Mesenchymal stem cell (in vitro differentiated cells and primary cell): ENCODE measurements at regions not wholly inside any gene's neighbourhood (a gene's known extent, or its start where the extent isn't known, plus 50 kb on each side); places are given as distances from the start of the nearest gene placed in this dataset.
A peak's percentile ranks its signal among the peaks of the same experiment; 100 is the strongest.

Source experiments
- DNase-seq: peaks from one replicate; pipeline ENCODE4 v3.0.0-alpha.2; 2013
- H2AFZ ChIP-seq: one replicate; pipeline ENCODE4 v1.6.1; 2013; ENCODE audit warnings: low read depth, mild to moderate bottlenecking, control low read depth, inconsistent platforms, low read length, moderate library complexity
- H2AK5ac ChIP-seq: 2 replicates; pipeline ENCODE4 v1.6.1; 2013; ENCODE audit warnings: low read length, moderate library complexity, mild to moderate bottlenecking, inconsistent platforms; ENCODE audit not compliant: severe bottlenecking
- H2BK120ac ChIP-seq: one replicate; pipeline ENCODE4 v1.6.1; 2013; ENCODE audit warnings: low read depth, mild to moderate bottlenecking, inconsistent platforms, low read length, moderate library complexity
- H2BK12ac ChIP-seq, 2 experiments: one replicate each; pipeline ENCODE4 v1.6.1; 2013; ENCODE audit warnings: inconsistent platforms in 2 of 2, low read length in 2 of 2, mild to moderate bottlenecking in 2 of 2, moderate library complexity in 2 of 2, control low read depth in 1 of 2
- H2BK15ac ChIP-seq: one replicate; pipeline ENCODE4 v1.6.1; 2013; ENCODE audit warnings: mild to moderate bottlenecking, low read depth, inconsistent platforms; ENCODE audit not compliant: poor library complexity, severe bottlenecking
- H2BK5ac ChIP-seq: 2 replicates; pipeline ENCODE4 v1.6.1; 2013; ENCODE audit warnings: low read depth, mild to moderate bottlenecking, low read length, control low read depth, inconsistent platforms; ENCODE audit not compliant: poor library complexity, severe bottlenecking
- H3K14ac ChIP-seq, 2 experiments: one replicate each; pipeline ENCODE4 v1.6.1; 2013; ENCODE audit warnings: inconsistent platforms in 2 of 2, low read length in 2 of 2, control low read depth in 1 of 2, mild to moderate bottlenecking in 1 of 2, moderate library complexity in 1 of 2
- H3K18ac ChIP-seq, 2 experiments: one replicate each; pipeline ENCODE4 v1.6.1; 2013; ENCODE audit warnings: inconsistent platforms in 2 of 2, low read length in 2 of 2, control low read depth in 1 of 2, low read depth in 1 of 2, mild to moderate bottlenecking in 1 of 2
- H3K23ac ChIP-seq, 2 experiments: one replicate each; pipeline ENCODE4 v1.6.1; 2013; ENCODE audit warnings: inconsistent platforms in 2 of 2, low read length in 2 of 2, mild to moderate bottlenecking in 2 of 2, moderate library complexity in 2 of 2, control low read depth in 1 of 2
- H3K27ac ChIP-seq: 2 replicates; pipeline ENCODE4 v1.5.1; 2013; ENCODE audit warnings: mild to moderate bottlenecking, moderate library complexity, low read length, control low read depth, inconsistent platforms; ENCODE audit not compliant: poor library complexity, severe bottlenecking
- H3K27me3 ChIP-seq, 2 experiments: 2 replicates each; pipeline versions ENCODE4 v1.6.1 to v1.7.0; 2013; ENCODE audit warnings: low read length in 2 of 2, mild to moderate bottlenecking in 2 of 2, moderate library complexity in 2 of 2, control low read depth in 1 of 2, inconsistent platforms in 1 of 2; ENCODE audit not compliant: control insufficient read depth in 1 of 2, insufficient read depth in 1 of 2
- H3K36me3 ChIP-seq, 2 experiments: 2 replicates each; pipeline versions ENCODE4 v1.6.1 to v1.7.0; 2013; ENCODE audit warnings: low read length in 2 of 2, control low read depth in 1 of 2, inconsistent platforms in 1 of 2, low read depth in 1 of 2, mild to moderate bottlenecking in 1 of 2; ENCODE audit not compliant: insufficient read depth in 2 of 2, control insufficient read depth in 1 of 2
- H3K4ac ChIP-seq, 2 experiments: one replicate each; pipeline ENCODE4 v1.6.1; 2013; ENCODE audit warnings: inconsistent platforms in 2 of 2, low read length in 2 of 2, mild to moderate bottlenecking in 2 of 2, moderate library complexity in 2 of 2, control low read depth in 1 of 2, low read depth in 1 of 2
- H3K4me1 ChIP-seq: 2 replicates; pipeline ENCODE4 v1.6.1; 2013; ENCODE audit warnings: low read depth, low read length, control low read depth; ENCODE audit not compliant: control insufficient read depth, insufficient read depth
- H3K4me2 ChIP-seq: 2 replicates; pipeline ENCODE4 v1.6.1; 2013; ENCODE audit warnings: low read length, mild to moderate bottlenecking, inconsistent platforms; ENCODE audit not compliant: poor library complexity, severe bottlenecking
- H3K4me3 ChIP-seq, 2 experiments: 2 replicates each; pipeline versions ENCODE4 v1.5.1 to v1.7.0; 2013; ENCODE audit warnings: low read length in 2 of 2, mild to moderate bottlenecking in 2 of 2, control low read depth in 1 of 2, low read depth in 1 of 2; ENCODE audit not compliant: insufficient read depth in 1 of 2
- H3K79me1 ChIP-seq: replicated peaks from 2 replicates; pipeline ENCODE4 v1.6.1; 2013; ENCODE audit warnings: mild to moderate bottlenecking, control low read depth, low read length, inconsistent platforms; ENCODE audit not compliant: poor library complexity, severe bottlenecking
- H3K9ac ChIP-seq: 2 replicates; pipeline ENCODE4 v1.7.0; 2013; ENCODE audit warnings: mild to moderate bottlenecking, low read length, moderate library complexity
- H3K9me3 ChIP-seq: 2 replicates; pipeline ENCODE4 v1.7.0; 2013; ENCODE audit warnings: mild to moderate bottlenecking, low read length; ENCODE audit not compliant: control insufficient read depth
- H4K8ac ChIP-seq: one replicate; pipeline ENCODE4 v1.6.1; 2013; ENCODE audit warnings: inconsistent platforms, mild to moderate bottlenecking, low read length, moderate library complexity
- H4K91ac ChIP-seq: one replicate; pipeline ENCODE4 v1.6.1; 2013; ENCODE audit warnings: mild to moderate bottlenecking, low read length, inconsistent platforms
- WGBS: methylation state at CpG from one replicate; pipeline ENCODE4 v1.1.7; 2013; ENCODE audit warnings: mixed read lengths; 5-methylcytosine and 5-hydroxymethylcytosine counted together

DNA sequence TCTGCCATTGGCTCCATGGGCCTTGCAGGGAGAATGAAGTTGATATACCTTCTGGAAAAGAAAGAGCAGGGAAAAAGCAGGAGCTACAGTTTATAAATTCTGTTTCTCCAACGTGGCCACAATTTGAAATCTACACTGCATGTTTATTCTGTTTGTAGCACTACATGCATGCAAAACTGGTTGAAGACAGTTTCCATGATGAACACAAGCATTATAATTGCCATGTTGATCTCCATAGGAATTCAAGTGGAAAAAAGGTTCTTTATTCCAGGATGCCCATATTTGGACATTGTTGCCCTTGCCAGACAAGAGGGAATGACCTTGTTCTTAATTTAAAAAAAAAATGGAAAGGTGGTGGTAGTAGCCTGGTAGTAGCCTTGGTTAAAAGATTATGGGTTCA lies 69.2 kb upstream of the PALM2AKAP2 start:
- Histone ChIP-seq H2BK120ac (no peak overlapping the region), H2AK5ac (no peak overlapping the region), H3K4me2 (no peak overlapping the region), H3K27ac (no peak overlapping the region), H3K4me1 (no peaks in the 10 kb centered on the region), H3K79me1 (no peaks in the 10 kb centered on the region), H2BK5ac (no peak overlapping the region), H3K27me3 (peaks cover 27 to 41% of the 10 kb centered on the region in 2 experiments), H3K4me3 (no peak overlapping the region), H3K9ac (no peak overlapping the region), H2BK12ac (no peak overlapping the region), H4K8ac (no peak overlapping the region), H3K18ac (no peak overlapping the region), H2AFZ (no peak overlapping the region), H3K9me3 (no peaks in the 10 kb centered on the region), H3K4ac (no peak overlapping the region), H2BK15ac (no peak overlapping the region), H3K14ac (no peak overlapping the region), H3K23ac (no peak overlapping the region), H3K36me3 (no peaks in the 10 kb centered on the region), H4K91ac (no peak overlapping the region)
- 50% methylated on average over 1 of the region's 1 CpG for WGBS
- no peak for DNase-seq

DNA sequence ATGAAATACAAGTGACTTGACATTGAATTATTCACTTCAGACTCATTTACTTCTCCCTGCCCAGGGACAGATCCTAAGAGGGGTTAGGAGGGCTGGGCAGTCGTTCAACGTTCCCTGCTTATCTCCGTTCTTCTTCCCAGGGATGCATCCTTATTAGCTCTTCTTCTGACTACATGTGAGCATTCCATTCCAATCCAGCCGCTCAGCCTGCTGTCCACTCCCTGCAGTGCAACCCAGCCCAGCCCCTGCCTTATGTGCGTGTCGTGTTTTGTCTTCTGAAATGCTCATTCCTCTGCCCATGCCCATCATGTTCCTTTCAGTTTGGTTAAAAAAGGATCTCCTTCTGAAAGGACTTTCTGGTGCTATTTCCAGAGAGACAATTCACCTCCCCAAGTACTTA lies 64.7 kb upstream of the PALM2AKAP2 start:
- DNase-seq = no peak
- 75% methylated on average over 6 of the region's 6 CpGs for WGBS

DNA sequence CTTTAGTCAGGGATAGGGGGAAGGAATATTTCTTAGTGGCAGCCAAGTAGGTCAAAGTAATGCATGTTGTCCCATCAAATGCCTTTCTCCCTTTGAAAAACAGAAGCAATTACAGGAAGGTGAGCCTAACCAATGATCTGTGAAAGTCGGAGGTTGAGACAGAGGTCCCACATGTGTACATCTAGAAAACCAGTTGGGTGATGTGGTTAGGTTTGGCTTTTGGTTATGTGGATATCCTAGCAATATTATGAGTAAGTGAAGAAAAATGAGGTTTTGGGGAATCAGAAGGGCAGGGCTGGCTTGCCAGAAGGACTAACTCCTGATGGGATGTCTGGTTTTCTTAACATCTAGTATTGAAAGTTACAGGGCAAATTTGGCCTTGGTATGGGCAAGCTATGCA lies 63.4 kb upstream of the PALM2AKAP2 start:
- Histone ChIP-seq H3K27me3 (peaks cover 7 to 25% of the 10 kb centered on the region in 2 experiments), H3K4me1 (no peaks in the 10 kb centered on the region), H2BK5ac (no peak overlapping the region), H2AFZ (no peak overlapping the region), H4K8ac (no peak overlapping the region), H4K91ac (no peak overlapping the region), H3K9me3 (no peaks in the 10 kb centered on the region), H3K4me3 (no peak overlapping the region), H3K4ac (no peak overlapping the region), H3K14ac (no peak overlapping the region), H3K4me2 (no peak overlapping the region), H2BK15ac (no peak overlapping the region), H3K9ac (no peak overlapping the region), H3K18ac (no peak overlapping the region), H3K36me3 (no peaks in the 10 kb centered on the region), H2BK120ac (no peak overlapping the region), H3K79me1 (no peaks in the 10 kb centered on the region), H3K27ac (no peak overlapping the region), H2BK12ac (no peak overlapping the region), H3K23ac (no peak overlapping the region), H2AK5ac (no peak overlapping the region)
- WGBS = 84% methylated on average over 1 of the region's 1 CpG
- no peak for DNase-seq

More for the DNA sequence above, 64.7 kb upstream of the PALM2AKAP2 start:
- Histone ChIP-seq H4K91ac (no peak overlapping the region), H2BK120ac (no peak overlapping the region), H3K4ac (no peak overlapping the region), H3K36me3 (no peaks in the 10 kb centered on the region), H3K27me3 (peaks cover 11 to 36% of the 10 kb centered on the region in 2 experiments), H3K9ac (no peak overlapping the region), H3K4me3 (no peak overlapping the region), H3K79me1 (no peaks in the 10 kb centered on the region), H2BK12ac (no peak overlapping the region), H3K27ac (no peak overlapping the region), H3K4me1 (no peaks in the 10 kb centered on the region), H2AK5ac (no peak overlapping the region), H3K14ac (no peak overlapping the region), H4K8ac (no peak overlapping the region), H2BK15ac (no peak overlapping the region), H3K4me2 (no peak overlapping the region), H2AFZ (no peak overlapping the region), H3K9me3 (no peaks in the 10 kb centered on the region), H3K18ac (no peak overlapping the region), H2BK5ac (no peak overlapping the region), H3K23ac (no peak overlapping the region)

DNA sequence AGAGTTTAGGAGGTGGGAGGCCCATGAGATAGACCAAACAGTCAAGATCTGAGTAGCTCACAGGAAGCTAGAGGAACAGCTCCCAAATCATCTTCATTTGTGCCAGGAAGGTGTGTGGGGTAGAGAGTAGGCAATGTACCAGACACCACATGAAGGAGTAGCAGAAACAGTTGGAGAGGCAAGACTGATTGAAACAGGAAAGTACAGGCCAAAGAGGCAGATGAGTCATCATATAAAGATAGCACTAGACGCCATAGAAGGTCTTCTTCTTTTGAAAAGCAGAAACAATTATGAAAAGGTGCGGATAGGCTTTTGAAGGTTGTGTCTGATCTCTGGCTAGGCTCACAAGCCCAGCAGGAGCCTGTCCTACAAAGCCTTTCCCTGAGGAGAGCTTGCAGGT lies 62.7 kb upstream of the PALM2AKAP2 start:
- 69% methylated on average over 2 of the region's 2 CpGs for whole genome bisulfite sequencing
- Histone ChIP-seq H3K4me2 (no peak overlapping the region), H2AK5ac (no peak overlapping the region), H2BK12ac (no peak overlapping the region), H3K4me1 (no peaks in the 10 kb centered on the region), H2BK15ac (no peak overlapping the region), H3K27me3 (peaks cover 4 to 24% of the 10 kb centered on the region in 2 experiments), H2BK5ac (no peak overlapping the region), H3K14ac (no peak overlapping the region), H3K4me3 (no peak overlapping the region), H3K9me3 (no peaks in the 10 kb centered on the region), H2BK120ac (no peak overlapping the region), H3K23ac (no peak overlapping the region), H3K36me3 (no peaks in the 10 kb centered on the region), H3K4ac (no peak overlapping the region), H3K79me1 (no peaks in the 10 kb centered on the region), H4K8ac (no peak overlapping the region), H3K18ac (no peak overlapping the region), H3K27ac (no peak overlapping the region), H2AFZ (no peak overlapping the region), H3K9ac (no peak overlapping the region), H4K91ac (no peak overlapping the region)
- DNase-seq = peak; percentile 36
